ENCODE measurements at regions not wholly inside any gene's neighbourhood (a gene's known extent, or its start where the extent isn't known, plus 50 kb on each side); places are given as distances from the start of the nearest gene placed in this dataset.

DNA sequence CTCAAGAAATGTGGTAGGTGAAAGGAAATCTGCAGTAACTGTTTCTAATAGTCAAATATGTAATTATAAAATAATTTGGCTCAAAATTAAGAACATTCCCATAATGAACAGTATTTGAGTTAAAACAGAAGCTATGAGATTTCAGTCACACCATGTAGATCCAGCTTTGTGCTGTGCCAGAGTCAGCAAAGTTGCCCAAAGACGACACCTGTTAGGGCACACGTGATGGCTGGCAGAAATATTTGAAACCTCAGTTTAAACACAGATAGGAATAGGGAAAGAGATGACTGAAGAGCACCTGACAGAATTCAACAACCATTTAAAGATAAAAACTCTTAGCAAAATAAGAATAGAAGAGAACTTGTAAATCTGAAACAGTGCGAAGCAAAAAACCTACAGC lies 129.3 kb downstream of the CD83 start:
- Histone ChIP-seq H2AFZ (ENCODE audit: low read length) (no peak overlapping the region), H3K4me1 (ENCODE audit: insufficient read depth, low read length) (no peaks in the 10 kb centered on the region), H4K20me1 (ENCODE audit: insufficient read depth, low read length) (no peaks in the 10 kb centered on the region), H3K9ac (ENCODE audit: insufficient read depth, low read depth, low read length) (no peak overlapping the region), H3K4me2 (ENCODE audit: low read depth, low read length) (no peak overlapping the region), H3K36me3 (replicated peaks in 1 of 2; ENCODE audit: control insufficient read depth in 1 of 2, insufficient read depth in 2 of 2, low read length in 2 of 2) (no peaks in the 10 kb centered on the region), H3K4me3 (replicated peaks in 1 of 3; ENCODE audit: insufficient read depth in 1 of 3, low read depth in 2 of 3, low read length in 3 of 3) (no peak overlapping the region), H3K79me2 (ENCODE audit: insufficient read depth, low read length) (no peaks in the 10 kb centered on the region), H3K27ac (ENCODE audit: extremely low read length, insufficient read depth, low read length) (no peak overlapping the region), H3K27me3 (ENCODE audit: control insufficient read depth in 1 of 2, insufficient read depth in 2 of 2, low read length in 2 of 2) (no peaks in the 10 kb centered on the region), H3K9me3 (ENCODE audit: low read length) (no peaks in the 10 kb centered on the region)
- DNase-seq (ENCODE audit: low spot score) (no peak), ATAC-seq (no peak), FAIRE-seq (no peak)
- intact Hi-C loops (cut with micrococcal nuclease; ENCODE audit: unreplicated experiment) = no loop called here
- in situ Hi-C loops (cut with HindIII; ENCODE audit: extremely low pct_ligation_motif_present, low pct_unique_long_range_greater_than_20kb) = no loop called here
- ChIA-PET POLR2A (no interaction called here), CTCF (ENCODE audit: low intra/inter-chr PET ratio, low total read pairs) (no interaction called here)
- TF ChIP-seq NPAS2 (CRISPR knock-in tag; IDR thresholded peaks at IDR 0.05; ENCODE audit: borderline replicate concordance) = no peak
- TF ChIP-seq, protein P1, sequence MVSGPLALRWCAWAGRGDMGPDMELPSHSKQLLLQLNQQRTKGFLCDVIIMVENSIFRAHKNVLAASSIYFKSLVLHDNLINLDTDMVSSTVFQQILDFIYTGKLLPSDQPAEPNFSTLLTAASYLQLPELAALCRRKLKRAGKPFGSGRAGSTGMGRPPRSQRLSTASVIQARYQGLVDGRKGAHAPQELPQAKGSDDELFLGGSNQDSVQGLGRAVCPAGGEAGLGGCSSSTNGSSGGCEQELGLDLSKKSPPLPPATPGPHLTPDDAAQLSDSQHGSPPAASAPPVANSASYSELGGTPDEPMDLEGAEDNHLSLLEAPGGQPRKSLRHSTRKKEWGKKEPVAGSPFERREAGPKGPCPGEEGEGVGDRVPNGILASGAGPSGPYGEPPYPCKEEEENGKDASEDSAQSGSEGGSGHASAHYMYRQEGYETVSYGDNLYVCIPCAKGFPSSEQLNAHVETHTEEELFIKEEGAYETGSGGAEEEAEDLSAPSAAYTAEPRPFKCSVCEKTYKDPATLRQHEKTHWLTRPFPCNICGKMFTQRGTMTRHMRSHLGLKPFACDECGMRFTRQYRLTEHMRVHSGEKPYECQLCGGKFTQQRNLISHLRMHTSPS (CRISPR knock-in tag; IDR thresholded peaks at IDR 0.05; ENCODE audit: low read depth) = no peak
- no peak for TF ChIP-seq BRD4 (CRISPR knock-in tag; IDR thresholded peaks at IDR 0.05)
- no peak for TF ChIP-seq SOX5 (CRISPR knock-in tag; IDR thresholded peaks at IDR 0.05; ENCODE audit: borderline replicate concordance)
- TF ChIP-seq POLR2A (IDR thresholded peaks at IDR 0.05; ENCODE audit: insufficient read depth in 1 of 2, low read depth in 2 of 2, low read length in 2 of 2) = no peak
- no peak for TF ChIP-seq ZNF672 (CRISPR knock-in tag; IDR thresholded peaks at IDR 0.05)
- TF ChIP-seq, protein P2, sequence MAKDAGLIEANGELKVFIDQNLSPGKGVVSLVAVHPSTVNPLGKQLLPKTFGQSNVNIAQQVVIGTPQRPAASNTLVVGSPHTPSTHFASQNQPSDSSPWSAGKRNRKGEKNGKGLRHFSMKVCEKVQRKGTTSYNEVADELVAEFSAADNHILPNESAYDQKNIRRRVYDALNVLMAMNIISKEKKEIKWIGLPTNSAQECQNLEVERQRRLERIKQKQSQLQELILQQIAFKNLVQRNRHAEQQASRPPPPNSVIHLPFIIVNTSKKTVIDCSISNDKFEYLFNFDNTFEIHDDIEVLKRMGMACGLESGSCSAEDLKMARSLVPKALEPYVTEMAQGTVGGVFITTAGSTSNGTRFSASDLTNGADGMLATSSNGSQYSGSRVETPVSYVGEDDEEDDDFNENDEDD (CRISPR knock-in tag; IDR thresholded peaks at IDR 0.05; ENCODE audit: borderline replicate concordance) = no peak
- no TSS peak for BruUV-seq (replicated peaks)
- WGBS (ENCODE audit: low lambda C conversion rate) = 17% methylated on average over 3 of the region's 3 CpGs

DNA sequence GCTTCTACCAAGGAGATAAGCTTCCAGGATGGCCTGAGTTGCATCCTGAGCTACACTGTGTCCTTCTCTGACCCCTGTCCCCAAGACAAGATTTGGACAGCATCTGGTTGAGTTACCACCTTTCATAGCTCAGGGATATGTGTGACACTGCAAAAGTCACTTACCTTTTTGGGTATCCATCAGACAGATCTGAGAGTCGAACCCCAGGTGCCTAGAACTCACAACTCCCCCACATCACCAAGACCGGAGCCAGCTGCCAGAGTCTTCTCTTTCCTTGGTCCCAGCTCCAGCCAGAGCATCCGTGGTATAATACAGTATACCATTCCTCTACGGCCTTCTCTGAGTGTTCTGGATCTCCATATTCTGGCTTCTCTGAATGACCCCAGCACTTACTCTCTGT lies 133.0 kb downstream of the CD83 start:
- Histone ChIP-seq H3K79me2 (ENCODE audit: insufficient read depth, low read length) (no peaks in the 10 kb centered on the region), H3K4me1 (ENCODE audit: insufficient read depth, low read length) (no peaks in the 10 kb centered on the region), H3K9ac (ENCODE audit: insufficient read depth, low read depth, low read length) (no peak overlapping the region), H3K27me3 (ENCODE audit: control insufficient read depth in 1 of 2, insufficient read depth in 2 of 2, low read length in 2 of 2) (peaks cover 0 to 8% of the 10 kb centered on the region in 2 experiments; a peak in 2 of 5 replicates), H2AFZ (ENCODE audit: low read length) (no peak overlapping the region), H4K20me1 (ENCODE audit: insufficient read depth, low read length) (no peaks in the 10 kb centered on the region), H3K4me2 (ENCODE audit: low read depth, low read length) (no peak overlapping the region), H3K4me3 (replicated peaks in 1 of 3; ENCODE audit: insufficient read depth in 1 of 3, low read depth in 2 of 3, low read length in 3 of 3) (no peak overlapping the region), H3K9me3 (ENCODE audit: low read length) (no peaks in the 10 kb centered on the region), H3K36me3 (replicated peaks in 1 of 2; ENCODE audit: control insufficient read depth in 1 of 2, insufficient read depth in 2 of 2, low read length in 2 of 2) (no peaks in the 10 kb centered on the region), H3K27ac (ENCODE audit: extremely low read length, insufficient read depth, low read length) (no peak overlapping the region)
- FAIRE-seq (no peak), DNase-seq (ENCODE audit: low spot score) (no peak), ATAC-seq (no peak)
- CTCF ChIA-PET (ENCODE audit: low intra/inter-chr PET ratio, low total read pairs) = no interaction called here
- POLR2A ChIA-PET = no interaction called here
- WGBS (ENCODE audit: low lambda C conversion rate) = 35% methylated on average over 4 of the region's 4 CpGs
- BruUV-seq (replicated peaks) = no TSS peak
- in situ Hi-C loops (cut with HindIII; ENCODE audit: extremely low pct_ligation_motif_present, low pct_unique_long_range_greater_than_20kb) = no loop called here
- intact Hi-C loops (cut with micrococcal nuclease; ENCODE audit: unreplicated experiment) = no loop called here
- TF ChIP-seq, protein P3, sequence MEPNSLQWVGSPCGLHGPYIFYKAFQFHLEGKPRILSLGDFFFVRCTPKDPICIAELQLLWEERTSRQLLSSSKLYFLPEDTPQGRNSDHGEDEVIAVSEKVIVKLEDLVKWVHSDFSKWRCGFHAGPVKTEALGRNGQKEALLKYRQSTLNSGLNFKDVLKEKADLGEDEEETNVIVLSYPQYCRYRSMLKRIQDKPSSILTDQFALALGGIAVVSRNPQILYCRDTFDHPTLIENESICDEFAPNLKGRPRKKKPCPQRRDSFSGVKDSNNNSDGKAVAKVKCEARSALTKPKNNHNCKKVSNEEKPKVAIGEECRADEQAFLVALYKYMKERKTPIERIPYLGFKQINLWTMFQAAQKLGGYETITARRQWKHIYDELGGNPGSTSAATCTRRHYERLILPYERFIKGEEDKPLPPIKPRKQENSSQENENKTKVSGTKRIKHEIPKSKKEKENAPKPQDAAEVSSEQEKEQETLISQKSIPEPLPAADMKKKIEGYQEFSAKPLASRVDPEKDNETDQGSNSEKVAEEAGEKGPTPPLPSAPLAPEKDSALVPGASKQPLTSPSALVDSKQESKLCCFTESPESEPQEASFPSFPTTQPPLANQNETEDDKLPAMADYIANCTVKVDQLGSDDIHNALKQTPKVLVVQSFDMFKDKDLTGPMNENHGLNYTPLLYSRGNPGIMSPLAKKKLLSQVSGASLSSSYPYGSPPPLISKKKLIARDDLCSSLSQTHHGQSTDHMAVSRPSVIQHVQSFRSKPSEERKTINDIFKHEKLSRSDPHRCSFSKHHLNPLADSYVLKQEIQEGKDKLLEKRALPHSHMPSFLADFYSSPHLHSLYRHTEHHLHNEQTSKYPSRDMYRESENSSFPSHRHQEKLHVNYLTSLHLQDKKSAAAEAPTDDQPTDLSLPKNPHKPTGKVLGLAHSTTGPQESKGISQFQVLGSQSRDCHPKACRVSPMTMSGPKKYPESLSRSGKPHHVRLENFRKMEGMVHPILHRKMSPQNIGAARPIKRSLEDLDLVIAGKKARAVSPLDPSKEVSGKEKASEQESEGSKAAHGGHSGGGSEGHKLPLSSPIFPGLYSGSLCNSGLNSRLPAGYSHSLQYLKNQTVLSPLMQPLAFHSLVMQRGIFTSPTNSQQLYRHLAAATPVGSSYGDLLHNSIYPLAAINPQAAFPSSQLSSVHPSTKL (CRISPR knock-in tag; IDR thresholded peaks at IDR 0.05) = no peak
- TF ChIP-seq ZKSCAN5 (CRISPR knock-in tag; IDR thresholded peaks at IDR 0.05) (no peak), NFRKB (IDR thresholded peaks at IDR 0.05) (no peak), ZNF567 (CRISPR knock-in tag; IDR thresholded peaks at IDR 0.05; ENCODE audit: borderline replicate concordance) (no peak), KMT2A (CRISPR knock-in tag; IDR thresholded peaks at IDR 0.05) (no peak)

All from HepG2 (cell line).